Lung (tissue), 11 donors: ENCODE measurements at regions not wholly inside any gene's neighbourhood (a gene's known extent, or its start where the extent isn't known, plus 50 kb on each side); places are given as distances from the start of the nearest gene placed in this dataset.

Source experiments
- ATAC-seq: fragments of 200-7000 bp; cut with Tn5 transposase; one replicate; pipeline ENCODE4 v1.9.1; 2020; ENCODE audit warnings: moderate number of reproducible peaks; ENCODE audit not compliant: insufficient read depth, low FRiP score
- DNase-seq, 3 donors: peaks; one replicate each; pipeline ENCODE4 v3.0.0-alpha.2; 2013 to 2017
- H3K27ac ChIP-seq, 2 donors: one replicate each; pipeline ENCODE4 v1.5.1; 2013; ENCODE audit warnings: mild to moderate bottlenecking in 2 of 2, moderate library complexity in 2 of 2, control low read depth in 1 of 2, inconsistent platforms in 1 of 2, low read depth in 1 of 2, low read length in 1 of 2
- H3K27me3 ChIP-seq, 3 donors: one replicate each; pipeline ENCODE4 v1.5.1; 2013; ENCODE audit warnings: low read length in 2 of 3; ENCODE audit not compliant: control insufficient read depth in 3 of 3, insufficient read depth in 3 of 3
- H3K36me3 ChIP-seq, 4 donors: one replicate each; pipeline ENCODE4 v1.5.1; 2013; ENCODE audit warnings: low read length in 4 of 4, mild to moderate bottlenecking in 1 of 4, moderate library complexity in 1 of 4; ENCODE audit not compliant: control insufficient read depth in 4 of 4, insufficient read depth in 4 of 4
- H3K4me1 ChIP-seq, 5 donors: one replicate each; pipeline ENCODE4 v1.5.1; 2013; ENCODE audit warnings: low read length in 5 of 5, mild to moderate bottlenecking in 2 of 5, moderate library complexity in 1 of 5; ENCODE audit not compliant: control insufficient read depth in 5 of 5, insufficient read depth in 5 of 5
- H3K4me3 ChIP-seq: one replicate; pipeline ENCODE4 v1.5.1; 2013; ENCODE audit warnings: mild to moderate bottlenecking, control low read depth, moderate library complexity
- H3K9ac ChIP-seq, 2 donors: one replicate each; pipeline ENCODE4 v1.5.1; 2013; ENCODE audit warnings: low read length in 2 of 2, control low read depth in 1 of 2; ENCODE audit not compliant: insufficient read depth in 1 of 2
- H3K9me3 ChIP-seq, 4 donors: one replicate each; pipeline ENCODE4 v1.5.1; 2013; ENCODE audit warnings: low read length in 3 of 4, mild to moderate bottlenecking in 1 of 4, moderate library complexity in 1 of 4; ENCODE audit not compliant: control insufficient read depth in 4 of 4, insufficient read depth in 3 of 4
- WGBS, 2 donors: extraction: QIAGEN DNeasy Blood & Tissue Kit; methylation state at CpG; one replicate each; pipeline ENCODE4 v1.1.7; 2013; 5-methylcytosine and 5-hydroxymethylcytosine counted together
- TF ChIP-seq, protein P1 (sequence below): IDR thresholded peaks from 2 replicates; pipeline ENCODE4 v1.5.1; 2012; ENCODE audit warnings: mild to moderate bottlenecking; ENCODE audit errors: control extremely low read depth, extremely low read depth
- donor health status: control.
- donor health status: control.
- donor health status: Bipolar disorder and iron deficiency.
- donor health status: healthy.
- donor health status: DM: yes; HTN: yes; CAD: no.

DNA sequence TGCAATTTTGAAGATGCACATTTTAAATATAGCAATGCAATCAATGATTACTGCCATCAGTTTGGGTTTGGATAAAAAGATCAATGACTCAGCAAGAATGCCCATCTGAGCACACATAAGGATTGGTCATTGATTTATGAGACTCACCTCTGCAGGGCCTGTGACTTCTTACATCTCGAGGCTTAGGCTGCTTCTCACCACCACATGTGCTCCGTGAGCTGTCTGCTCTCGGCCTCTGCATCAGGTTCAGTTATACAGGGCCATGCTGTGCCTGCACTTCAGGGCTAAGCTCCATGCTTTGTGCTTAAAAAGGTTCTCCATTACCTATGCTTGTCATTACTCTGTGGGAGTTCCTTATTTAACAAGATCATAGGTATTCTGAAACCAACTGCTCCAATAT lies 887.5 kb downstream of the DIPK2A start:
- TF ChIP-seq, protein P1, sequence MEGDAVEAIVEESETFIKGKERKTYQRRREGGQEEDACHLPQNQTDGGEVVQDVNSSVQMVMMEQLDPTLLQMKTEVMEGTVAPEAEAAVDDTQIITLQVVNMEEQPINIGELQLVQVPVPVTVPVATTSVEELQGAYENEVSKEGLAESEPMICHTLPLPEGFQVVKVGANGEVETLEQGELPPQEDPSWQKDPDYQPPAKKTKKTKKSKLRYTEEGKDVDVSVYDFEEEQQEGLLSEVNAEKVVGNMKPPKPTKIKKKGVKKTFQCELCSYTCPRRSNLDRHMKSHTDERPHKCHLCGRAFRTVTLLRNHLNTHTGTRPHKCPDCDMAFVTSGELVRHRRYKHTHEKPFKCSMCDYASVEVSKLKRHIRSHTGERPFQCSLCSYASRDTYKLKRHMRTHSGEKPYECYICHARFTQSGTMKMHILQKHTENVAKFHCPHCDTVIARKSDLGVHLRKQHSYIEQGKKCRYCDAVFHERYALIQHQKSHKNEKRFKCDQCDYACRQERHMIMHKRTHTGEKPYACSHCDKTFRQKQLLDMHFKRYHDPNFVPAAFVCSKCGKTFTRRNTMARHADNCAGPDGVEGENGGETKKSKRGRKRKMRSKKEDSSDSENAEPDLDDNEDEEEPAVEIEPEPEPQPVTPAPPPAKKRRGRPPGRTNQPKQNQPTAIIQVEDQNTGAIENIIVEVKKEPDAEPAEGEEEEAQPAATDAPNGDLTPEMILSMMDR = no peak
- Histone ChIP-seq H3K9me3 (no peaks in the 10 kb centered on the region), H3K36me3 (no peaks in the 10 kb centered on the region), H3K27me3 (no peaks in the 10 kb centered on the region), H3K4me3 (no peak overlapping the region), H3K4me1 (no peaks in the 10 kb centered on the region), H3K27ac (no peak overlapping the region), H3K9ac (no peak overlapping the region)
- DNase-seq = no peak
- WGBS, 2 donors = 85 to 95% methylated on average over 3 of the region's 3 CpGs
- no peak for ATAC-seq

DNA sequence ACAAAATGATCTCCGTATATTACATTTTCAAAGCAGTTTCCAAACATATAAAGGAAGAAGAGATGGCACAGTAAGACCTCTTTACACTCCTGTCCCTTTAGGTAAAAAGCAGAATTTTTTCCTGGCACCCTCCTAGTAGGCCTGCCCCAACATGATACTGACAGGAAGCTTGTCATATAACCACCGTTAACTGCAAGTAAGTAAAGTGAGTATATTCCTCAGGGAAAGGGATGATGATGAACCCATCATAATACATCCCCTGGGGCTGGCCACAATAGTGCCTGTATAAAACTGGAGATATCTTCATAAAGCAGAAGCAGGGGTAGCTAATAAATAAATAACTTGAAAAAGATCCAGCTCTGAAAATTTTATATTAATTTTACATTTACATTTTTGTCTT lies 893.0 kb downstream of the DIPK2A start:
- ATAC-seq = no peak
- Histone ChIP-seq H3K27ac (no peak overlapping the region), H3K9me3 (no peaks in the 10 kb centered on the region), H3K27me3 (no peaks in the 10 kb centered on the region), H3K36me3 (no peaks in the 10 kb centered on the region), H3K4me3 (no peak overlapping the region), H3K4me1 (peaks cover 0 to 7% (median 0%) of the 10 kb centered on the region in 5 donors), H3K9ac (no peak overlapping the region)
- WGBS, 2 donors = 67 to 68% methylated on average over 2 of the region's 2 CpGs
- TF ChIP-seq, protein P1 = no peak
- DNase-seq = no peak

DNA sequence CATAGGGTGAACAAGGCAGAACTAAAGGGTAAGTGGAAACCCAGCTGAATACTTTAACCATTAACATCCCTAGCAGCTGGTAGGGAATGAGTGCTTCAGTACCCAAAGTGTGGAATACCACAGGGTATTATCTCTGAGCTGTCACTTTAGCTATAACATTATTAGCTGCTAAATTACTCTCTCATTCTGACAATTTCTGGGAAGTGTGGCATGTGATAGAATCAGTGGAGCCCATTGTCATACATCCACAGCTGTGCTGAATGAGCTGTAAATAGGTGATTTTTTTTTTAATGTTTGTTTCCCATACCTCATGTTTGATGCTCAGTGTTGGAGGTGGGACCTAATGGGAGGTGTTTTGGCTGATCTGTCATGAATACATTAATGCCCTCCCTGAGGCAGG lies 894.3 kb downstream of the DIPK2A start:
- Histone ChIP-seq H3K36me3 (no peaks in the 10 kb centered on the region), H3K4me1 (peaks cover 0 to 7% (median 0%) of the 10 kb centered on the region in 5 donors), H3K9ac (no peak overlapping the region), H3K9me3 (no peaks in the 10 kb centered on the region), H3K4me3 (no peak overlapping the region), H3K27ac (no peak overlapping the region), H3K27me3 (no peaks in the 10 kb centered on the region)
- no peak for DNase-seq
- TF ChIP-seq, protein P1 = no peak
- no peak for ATAC-seq

DNA sequence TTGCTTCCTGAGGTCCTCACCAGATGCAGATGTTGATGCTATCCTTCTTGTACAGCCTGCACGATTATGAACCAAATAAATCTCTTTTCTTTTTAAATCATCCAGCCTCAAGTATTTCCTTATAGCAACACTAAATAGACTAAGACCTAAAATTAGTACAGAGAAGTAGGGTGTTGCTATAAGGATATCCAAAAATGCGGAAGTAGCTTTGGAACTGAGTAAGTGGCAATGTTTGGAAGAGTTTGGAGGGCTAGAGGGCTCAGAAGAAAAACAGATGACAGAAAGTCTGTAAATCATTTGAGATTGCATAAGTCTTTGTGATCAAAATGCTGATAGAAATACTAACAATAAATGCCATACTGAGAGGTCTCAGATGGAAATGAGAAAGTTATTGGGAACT lies 894.9 kb downstream of the DIPK2A start:
- Histone ChIP-seq H3K27me3 (no peaks in the 10 kb centered on the region), H3K4me3 (no peak overlapping the region), H3K9me3 (no peaks in the 10 kb centered on the region), H3K27ac (no peak overlapping the region), H3K4me1 (peaks cover 0 to 7% (median 0%) of the 10 kb centered on the region in 5 donors), H3K36me3 (no peaks in the 10 kb centered on the region), H3K9ac (no peak overlapping the region)
- ATAC-seq = no peak
- TF ChIP-seq, protein P1 = no peak
- peak in 2 of 3 donors; percentile 27 to 33 for DNase-seq
- 10 to 28% methylated on average over 2 of the region's 2 CpGs for WGBS, 2 donors
